ENCODE measurements at regions not wholly inside any gene's neighbourhood (a gene's known extent, or its start where the extent isn't known, plus 50 kb on each side); places are given as distances from the start of the nearest gene placed in this dataset.

- Mint-ChIP-seq H3K9me3 (ENCODE audit: unreplicated experiment) (peaks cover 5% of the 10 kb centered on the region), H3K27ac (ENCODE audit: unreplicated experiment) (no peak overlapping the region), H3K36me3 (ENCODE audit: low read depth, unreplicated experiment) (no peaks in the 10 kb centered on the region), H3K4me3 (ENCODE audit: unreplicated experiment) (no peak overlapping the region), H3K4me1 (ENCODE audit: low read depth, unreplicated experiment) (no peaks in the 10 kb centered on the region), H3K27me3 (ENCODE audit: low read depth, unreplicated experiment) (peaks cover 2% of the 10 kb centered on the region)
- TF ChIP-seq, protein P1, sequence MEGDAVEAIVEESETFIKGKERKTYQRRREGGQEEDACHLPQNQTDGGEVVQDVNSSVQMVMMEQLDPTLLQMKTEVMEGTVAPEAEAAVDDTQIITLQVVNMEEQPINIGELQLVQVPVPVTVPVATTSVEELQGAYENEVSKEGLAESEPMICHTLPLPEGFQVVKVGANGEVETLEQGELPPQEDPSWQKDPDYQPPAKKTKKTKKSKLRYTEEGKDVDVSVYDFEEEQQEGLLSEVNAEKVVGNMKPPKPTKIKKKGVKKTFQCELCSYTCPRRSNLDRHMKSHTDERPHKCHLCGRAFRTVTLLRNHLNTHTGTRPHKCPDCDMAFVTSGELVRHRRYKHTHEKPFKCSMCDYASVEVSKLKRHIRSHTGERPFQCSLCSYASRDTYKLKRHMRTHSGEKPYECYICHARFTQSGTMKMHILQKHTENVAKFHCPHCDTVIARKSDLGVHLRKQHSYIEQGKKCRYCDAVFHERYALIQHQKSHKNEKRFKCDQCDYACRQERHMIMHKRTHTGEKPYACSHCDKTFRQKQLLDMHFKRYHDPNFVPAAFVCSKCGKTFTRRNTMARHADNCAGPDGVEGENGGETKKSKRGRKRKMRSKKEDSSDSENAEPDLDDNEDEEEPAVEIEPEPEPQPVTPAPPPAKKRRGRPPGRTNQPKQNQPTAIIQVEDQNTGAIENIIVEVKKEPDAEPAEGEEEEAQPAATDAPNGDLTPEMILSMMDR (IDR thresholded peaks at IDR 0.05; ENCODE audit: insufficient read depth, low read depth, low read length), result no peak
- TF ChIP-seq EZH2 (IDR thresholded peaks at IDR 0.05; ENCODE audit: insufficient read depth, low read length), result no peak
- Histone ChIP-seq H3K36me3 (ENCODE audit: insufficient read depth, low read length) (no peaks in the 10 kb centered on the region), H4K20me1 (ENCODE audit: insufficient read depth, low read length) (no peaks in the 10 kb centered on the region), H3K79me2 (ENCODE audit: insufficient read depth, low read length) (no peaks in the 10 kb centered on the region), H3K9me3 (ENCODE audit: insufficient read depth, low read depth, low read length) (no peaks in the 10 kb centered on the region), H3K4me2 (ENCODE audit: low read length) (no peak overlapping the region), H3K9ac (ENCODE audit: low read length) (no peak overlapping the region), H3K27ac (ENCODE audit: low read depth, low read length) (no peak overlapping the region), H3K4me3 (ENCODE audit: insufficient read depth, low read depth, low read length) (no peak overlapping the region), H3K4me1 (ENCODE audit: insufficient read depth, low read length) (no peaks in the 10 kb centered on the region), H2AFZ (ENCODE audit: low read depth, low read length) (no peak overlapping the region), H3K27me3 (ENCODE audit: insufficient read depth, low read length) (peaks cover 2% of the 10 kb centered on the region)
- DNase-seq (ENCODE audit: low read depth) (no peak), FAIRE-seq (no peak)
Observed at GRCh38 chr5:67917561-67917960, 298.0 kb upstream of the PIK3R1 start.

DNA sequence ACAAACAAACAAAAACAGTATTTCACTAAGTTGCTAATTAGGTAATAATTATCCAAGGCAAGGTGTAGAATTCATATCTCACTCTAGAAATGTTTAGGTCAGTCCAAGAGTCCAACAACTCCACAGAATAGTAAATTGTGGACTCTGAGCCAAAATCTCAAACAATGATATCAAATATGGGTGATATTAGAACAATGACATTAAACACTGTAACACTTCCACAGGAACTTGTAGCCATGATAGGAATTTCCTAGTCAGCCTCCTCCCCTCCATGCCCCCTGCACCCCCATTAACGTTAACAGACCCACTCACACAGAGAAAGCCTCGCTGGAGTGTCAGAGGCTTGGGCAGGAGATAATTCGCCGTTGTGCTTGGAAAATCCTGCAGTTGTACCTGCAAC, 305.0 kb upstream of the PIK3R1 start:
- Histone ChIP-seq H3K9me3 (ENCODE audit: insufficient read depth, low read depth, low read length) (no peaks in the 10 kb centered on the region), H3K9ac (ENCODE audit: low read length) (no peak overlapping the region), H3K36me3 (ENCODE audit: insufficient read depth, low read length) (no peaks in the 10 kb centered on the region), H3K4me1 (ENCODE audit: insufficient read depth, low read length) (no peaks in the 10 kb centered on the region), H3K79me2 (ENCODE audit: insufficient read depth, low read length) (no peaks in the 10 kb centered on the region), H3K27ac (ENCODE audit: low read depth, low read length) (no peak overlapping the region), H3K27me3 (ENCODE audit: insufficient read depth, low read length) (peaks cover 2% of the 10 kb centered on the region), H3K4me2 (ENCODE audit: low read length) (no peak overlapping the region), H4K20me1 (ENCODE audit: insufficient read depth, low read length) (no peaks in the 10 kb centered on the region), H2AFZ (ENCODE audit: low read depth, low read length) (no peak overlapping the region), H3K4me3 (ENCODE audit: insufficient read depth, low read depth, low read length) (no peak overlapping the region)
- TF ChIP-seq, protein P1 (IDR thresholded peaks at IDR 0.05; ENCODE audit: insufficient read depth, low read depth, low read length), result no peak
- no peak for TF ChIP-seq EZH2 (IDR thresholded peaks at IDR 0.05; ENCODE audit: insufficient read depth, low read length)
- Mint-ChIP-seq H3K36me3 (ENCODE audit: low read depth, unreplicated experiment) (no peaks in the 10 kb centered on the region), H3K9me3 (ENCODE audit: unreplicated experiment) (no peaks in the 10 kb centered on the region), H3K27ac (ENCODE audit: unreplicated experiment) (no peak overlapping the region), H3K27me3 (ENCODE audit: low read depth, unreplicated experiment) (peaks cover 3% of the 10 kb centered on the region), H3K4me3 (ENCODE audit: unreplicated experiment) (no peak overlapping the region), H3K4me1 (ENCODE audit: low read depth, unreplicated experiment) (no peaks in the 10 kb centered on the region)
- DNase-seq (ENCODE audit: low read depth) (no peak), FAIRE-seq (no peak)

- no peaks in the 10 kb centered on the region for H3K4me1 Mint-ChIP-seq (ENCODE audit: low read depth, unreplicated experiment)
- no peak overlapping the region for H3K4me2 ChIP-seq (ENCODE audit: low read length)
- no peak for TF ChIP-seq EZH2 (IDR thresholded peaks at IDR 0.05; ENCODE audit: insufficient read depth, low read length)
- TF ChIP-seq, protein P1 (IDR thresholded peaks at IDR 0.05; ENCODE audit: insufficient read depth, low read depth, low read length), result no peak
- no peaks in the 10 kb centered on the region for H3K36me3 Mint-ChIP-seq (ENCODE audit: low read depth, unreplicated experiment)
- no peaks in the 10 kb centered on the region for H3K9me3 ChIP-seq (ENCODE audit: insufficient read depth, low read depth, low read length)
- no peaks in the 10 kb centered on the region for H3K36me3 ChIP-seq (ENCODE audit: insufficient read depth, low read length)
- no peak overlapping the region for H2AFZ ChIP-seq (ENCODE audit: low read depth, low read length)
- H3K27me3 Mint-ChIP-seq (ENCODE audit: low read depth, unreplicated experiment), result peaks cover 3% of the 10 kb centered on the region
- no peak overlapping the region for H3K4me3 ChIP-seq (ENCODE audit: insufficient read depth, low read depth, low read length)
- H3K9me3 Mint-ChIP-seq (ENCODE audit: unreplicated experiment), result no peaks in the 10 kb centered on the region
- FAIRE-seq (no peak), DNase-seq (ENCODE audit: low read depth) (no peak)
- H3K27me3 ChIP-seq (ENCODE audit: insufficient read depth, low read length), result no peaks in the 10 kb centered on the region
- no peak overlapping the region for H3K27ac Mint-ChIP-seq (ENCODE audit: unreplicated experiment)
- H3K79me2 ChIP-seq (ENCODE audit: insufficient read depth, low read length), result no peaks in the 10 kb centered on the region
- no peak overlapping the region for H3K9ac ChIP-seq (ENCODE audit: low read length)
- H3K4me3 Mint-ChIP-seq (ENCODE audit: unreplicated experiment), result no peak overlapping the region
- no peaks in the 10 kb centered on the region for H4K20me1 ChIP-seq (ENCODE audit: insufficient read depth, low read length)
- H3K27ac ChIP-seq (ENCODE audit: low read depth, low read length), result no peak overlapping the region
- H3K4me1 ChIP-seq (ENCODE audit: insufficient read depth, low read length), result no peaks in the 10 kb centered on the region
Observed at GRCh38 chr5:67908126-67908765, 307.3 kb upstream of the PIK3R1 start.

Data from astrocyte (in vitro differentiated cells and primary cell).